GM18867 (cell line): ENCODE measurements at regions not wholly inside any gene's neighbourhood (a gene's known extent, or its start where the extent isn't known, plus 50 kb on each side); places are given as distances from the start of the nearest gene placed in this dataset.

Source experiments
- ATAC-seq: cut with Tn5 transposase; IDR thresholded peaks from one replicate; pipeline ENCODE4 v1.9.1; 2021; ENCODE audit warnings: mild to moderate bottlenecking, moderate library complexity; ENCODE audit not compliant: unreplicated experiment

- no peak for ATAC-seq
Observed at GRCh38 chr9:86765746-86766430, 181.4 kb downstream of the GAS1 start.

- ATAC-seq = no peak
Observed at GRCh38 chr9:86764671-86765343, 182.5 kb downstream of the GAS1 start.

GRCh38 chr9:86764221-86764624, 183.1 kb downstream of the GAS1 start:
- ATAC-seq = no peak

GRCh38 chr9:86763791-86764190, 183.5 kb downstream of the GAS1 start:
- ATAC-seq = no peak

GRCh38 chr9:86757382-86757720, 190.0 kb downstream of the GAS1 start:
- ATAC-seq = no peak

GRCh38 chr9:86756576-86757381, 190.5 kb downstream of the GAS1 start:
- ATAC-seq = no peak

GRCh38 chr9:86755561-86755941, 191.8 kb downstream of the GAS1 start:
- ATAC-seq = no peak

GRCh38 chr9:86754581-86755560, 192.4 kb downstream of the GAS1 start:
- no peak for ATAC-seq

GRCh38 chr9:86753836-86754235, 193.5 kb downstream of the GAS1 start:
- no peak for ATAC-seq

- ATAC-seq = no peak
Observed at GRCh38 chr9:86752733-86753132, 194.6 kb downstream of the GAS1 start.

- ATAC-seq = no peak
Observed at GRCh38 chr9:86751956-86752355, 195.3 kb downstream of the GAS1 start.

GRCh38 chr9:86751207-86751606, 196.1 kb downstream of the GAS1 start:
- no peak for ATAC-seq

GRCh38 chr9:86749894-86750255, 197.4 kb downstream of the GAS1 start:
- ATAC-seq = no peak

- ATAC-seq = no peak
Observed at GRCh38 chr9:86749161-86749893, 198.0 kb downstream of the GAS1 start.

GRCh38 chr9:86747711-86748110, 199.6 kb downstream of the GAS1 start:
- no peak for ATAC-seq

- ATAC-seq = no peak
Observed at GRCh38 chr9:86741311-86742208, 205.7 kb downstream of the GAS1 start.

- no peak for ATAC-seq
Observed at GRCh38 chr9:86735772-86736458, 211.4 kb downstream of the GAS1 start.

- no peak for ATAC-seq
Observed at GRCh38 chr9:86734771-86735170, 212.5 kb downstream of the GAS1 start.

GRCh38 chr9:86733929-86734328, 213.4 kb downstream of the GAS1 start:
- ATAC-seq = no peak
